B cell (primary cell): ENCODE measurements at regions not wholly inside any gene's neighbourhood (a gene's known extent, or its start where the extent isn't known, plus 50 kb on each side); places are given as distances from the start of the nearest gene placed in this dataset.

Experiments used
- ATAC-seq: fragments of 200-7000 bp; cut with Tn5 transposase; one replicate; pipeline ENCODE4 v1.10.0; 2021; ENCODE audit warnings: low read depth, mild to moderate bottlenecking, moderate number of reproducible peaks, moderate library complexity
- CTCF ChIA-PET: fragments of 350-600 bp; sonication (Branson Sonifier 250); formaldehyde crosslinking; loops from one replicate; lab custom pipeline; 2021; ENCODE audit warnings: antibody characterized with exemption, inconsistent platforms; lab: Charles Lee
- POLR2A ChIA-PET: fragments of 350-600 bp; sonication (Branson Sonifier 250); formaldehyde crosslinking; loops from one replicate; lab custom pipeline; 2021; ENCODE audit warnings: antibody characterized with exemption; lab: Charles Lee
- DNase-seq: peaks from one replicate; pipeline ENCODE4 v3.0.0; 2013
- H2AFZ ChIP-seq: 2 replicates; pipeline ENCODE4 v1.6.1; 2012; ENCODE audit warnings: mild to moderate bottlenecking, low read depth, low read length; ENCODE audit not compliant: insufficient read depth, poor library complexity, severe bottlenecking
- H3K27ac ChIP-seq, 2 donors: 1 replicate in 1 of 2; 2 replicates in 1 of 2; pipeline ENCODE4 v1.5.1; 2012 to 2013; ENCODE audit warnings: low read length in 2 of 2, mild to moderate bottlenecking in 2 of 2, moderate library complexity in 1 of 2
- H3K27me3 ChIP-seq, 4 experiments: fragments of 200-600 bp in 1 of 4; sonication (generic) in 1 of 4; replicated peaks in 1 of 4; 1 replicate in 2 of 4; 2 replicates in 2 of 4; pipeline versions ENCODE4 v1.6.1 to v1.7.0; 2013 to 2016; ENCODE audit warnings: low read length in 3 of 4, mild to moderate bottlenecking in 2 of 4, mixed read lengths in 1 of 4, moderate library complexity in 1 of 4; ENCODE audit not compliant: insufficient read depth in 4 of 4, control insufficient read depth in 3 of 4; ENCODE audit errors: control extremely low read depth in 1 of 4
- H3K36me3 ChIP-seq, 2 experiments: replicated peaks in 1 of 2; 1 replicate in 1 of 2; 2 replicates in 1 of 2; pipeline versions ENCODE4 v1.6.1 to v1.7.1; 2013; ENCODE audit warnings: low read length in 1 of 2; ENCODE audit not compliant: insufficient read depth in 2 of 2, control insufficient read depth in 1 of 2; ENCODE audit errors: control extremely low read depth in 1 of 2, extremely low read depth in 1 of 2
- H3K4me1 ChIP-seq, 2 donors: fragments of 200-600 bp in 1 of 2; sonication (generic) in 1 of 2; 1 replicate in 1 of 2; 2 replicates in 1 of 2; pipeline versions ENCODE4 v1.5.1 to v1.6.1; 2013 to 2017; ENCODE audit warnings: low read length in 2 of 2; ENCODE audit not compliant: control insufficient read depth in 2 of 2, insufficient read depth in 2 of 2
- H3K4me2 ChIP-seq: replicated peaks from 2 replicates; pipeline ENCODE3; 2012; ENCODE audit warnings: mild to moderate bottlenecking, low read depth, low read length; ENCODE audit not compliant: poor library complexity, severe bottlenecking
- H3K4me3 ChIP-seq, 5 experiments: fragments of 200-600 bp in 1 of 5; sonication (generic) in 1 of 5; 1 replicate in 3 of 5; 2 replicates in 2 of 5; pipeline versions ENCODE4 v1.5.1 to v1.7.0; 2011 to 2016; ENCODE audit warnings: low read length in 4 of 5, mild to moderate bottlenecking in 4 of 5, low read depth in 2 of 5, control low read depth in 1 of 5, moderate library complexity in 1 of 5; ENCODE audit not compliant: insufficient read depth in 1 of 5; ENCODE audit errors: control extremely low read depth in 1 of 5, extremely low read depth in 1 of 5
- H3K79me2 ChIP-seq: fragments of 200-600 bp; sonication (generic); one replicate; pipeline ENCODE4 v1.6.0; 2016; ENCODE audit warnings: low read length; ENCODE audit not compliant: control insufficient read depth, insufficient read depth
- H3K9ac ChIP-seq: fragments of 200-600 bp; sonication (generic); 2 replicates; pipeline ENCODE4 v1.6.1; 2017; ENCODE audit warnings: mild to moderate bottlenecking, low read length, moderate library complexity
- H3K9me3 ChIP-seq, 3 donors: one replicate each; pipeline versions ENCODE4 v1.6.1 to v1.7.1; 2013; ENCODE audit warnings: low read length in 2 of 3; ENCODE audit not compliant: control insufficient read depth in 2 of 3, insufficient read depth in 1 of 3; ENCODE audit errors: control extremely low read depth in 1 of 3
- H4K20me1 ChIP-seq: 2 replicates; pipeline ENCODE4 v1.6.0; 2012; ENCODE audit warnings: mild to moderate bottlenecking, low read length; ENCODE audit not compliant: insufficient read depth, control insufficient read depth, poor library complexity, severe bottlenecking
- H3K27ac Mint-ChIP-seq: one replicate; pipeline ENCODE4 v1.8.0; 2021; ENCODE audit warnings: mixed read lengths
- H3K27me3 Mint-ChIP-seq: one replicate; pipeline ENCODE4 v1.8.0; 2021; ENCODE audit warnings: mixed read lengths
- H3K4me1 Mint-ChIP-seq: one replicate; pipeline ENCODE4 v1.8.0; 2021; ENCODE audit warnings: mixed read lengths
- H3K4me3 Mint-ChIP-seq: one replicate; pipeline ENCODE4 v1.8.0; 2021; ENCODE audit warnings: mixed read lengths
- H3K9me3 Mint-ChIP-seq: one replicate; pipeline ENCODE4 v1.8.0; 2022; ENCODE audit warnings: mixed read lengths; ENCODE audit not compliant: insufficient read depth
- EZH2 ChIP-seq: IDR thresholded peaks from 2 replicates; pipeline ENCODE4 v1.6.1; 2012; ENCODE audit warnings: borderline replicate concordance, low read depth, mild to moderate bottlenecking, moderate library complexity, low read length; ENCODE audit not compliant: insufficient read depth, poor library complexity, severe bottlenecking
- WGBS: methylation state at CpG from one replicate; pipeline ENCODE4 v1.1.5; 2013; ENCODE audit warnings: missing lambda C conversion rate; ENCODE audit not compliant: insufficient coverage; 5-methylcytosine and 5-hydroxymethylcytosine counted together
- intact Hi-C: fragments of 100-400 bp; cut with micrococcal nuclease; formaldehyde crosslinking; loops from one replicate; pipeline ENCODE4 v1.10.0; 2022
- TF ChIP-seq, protein P1 (sequence below): fragments of 200-600 bp; IDR thresholded peaks from one replicate; pipeline ENCODE4 v1.8.0; 2022; ENCODE audit warnings: antibody characterized with exemption, mild to moderate bottlenecking

DNA sequence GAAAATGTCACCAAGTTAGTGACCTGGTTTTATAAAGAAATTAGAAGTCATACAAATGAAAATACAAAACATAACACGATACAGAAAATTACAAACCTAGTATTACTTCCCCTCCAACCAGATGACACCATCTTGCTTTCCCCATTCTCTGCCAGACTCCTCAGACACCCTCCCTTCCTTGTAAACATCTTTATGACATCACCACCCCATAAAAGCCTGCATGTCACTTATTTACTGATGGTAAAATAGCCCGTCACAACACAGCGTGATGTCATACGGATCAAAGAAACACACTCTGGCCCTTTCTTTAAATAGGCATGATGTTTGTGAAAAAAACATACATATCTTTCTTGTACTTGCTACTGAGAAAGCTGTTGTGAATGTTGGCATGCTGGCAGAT, 254.8 kb upstream of the SOX11 start:
- Histone ChIP-seq H3K36me3 (no peaks in the 10 kb centered on the region), H3K9ac (no peak overlapping the region), H3K27me3 (no peaks in the 10 kb centered on the region), H3K4me3 (no peak overlapping the region), H4K20me1 (no peaks in the 10 kb centered on the region), H3K27ac (no peak overlapping the region), H3K9me3 (peaks cover 0 to 5% (median 0%) of the 10 kb centered on the region in 3 donors), H3K4me1 (no peaks in the 10 kb centered on the region), H3K79me2 (no peaks in the 10 kb centered on the region), H2AFZ (no peak overlapping the region), H3K4me2 (no peak overlapping the region)
- Mint-ChIP-seq H3K9me3 (peaks cover 2% of the 10 kb centered on the region), H3K27me3 (no peaks in the 10 kb centered on the region), H3K4me1 (no peaks in the 10 kb centered on the region), H3K4me3 (no peak overlapping the region), H3K27ac (no peak overlapping the region)
- ATAC-seq: no peak
- ChIA-PET POLR2A (no interaction called here), CTCF (no interaction called here)
- intact Hi-C loops: no loop called here
- 83% methylated on average over 1 of the region's 4 CpGs for WGBS
- DNase-seq: no peak
- TF ChIP-seq EZH2: no peak
- TF ChIP-seq, protein P1, sequence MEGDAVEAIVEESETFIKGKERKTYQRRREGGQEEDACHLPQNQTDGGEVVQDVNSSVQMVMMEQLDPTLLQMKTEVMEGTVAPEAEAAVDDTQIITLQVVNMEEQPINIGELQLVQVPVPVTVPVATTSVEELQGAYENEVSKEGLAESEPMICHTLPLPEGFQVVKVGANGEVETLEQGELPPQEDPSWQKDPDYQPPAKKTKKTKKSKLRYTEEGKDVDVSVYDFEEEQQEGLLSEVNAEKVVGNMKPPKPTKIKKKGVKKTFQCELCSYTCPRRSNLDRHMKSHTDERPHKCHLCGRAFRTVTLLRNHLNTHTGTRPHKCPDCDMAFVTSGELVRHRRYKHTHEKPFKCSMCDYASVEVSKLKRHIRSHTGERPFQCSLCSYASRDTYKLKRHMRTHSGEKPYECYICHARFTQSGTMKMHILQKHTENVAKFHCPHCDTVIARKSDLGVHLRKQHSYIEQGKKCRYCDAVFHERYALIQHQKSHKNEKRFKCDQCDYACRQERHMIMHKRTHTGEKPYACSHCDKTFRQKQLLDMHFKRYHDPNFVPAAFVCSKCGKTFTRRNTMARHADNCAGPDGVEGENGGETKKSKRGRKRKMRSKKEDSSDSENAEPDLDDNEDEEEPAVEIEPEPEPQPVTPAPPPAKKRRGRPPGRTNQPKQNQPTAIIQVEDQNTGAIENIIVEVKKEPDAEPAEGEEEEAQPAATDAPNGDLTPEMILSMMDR: no peak

DNA sequence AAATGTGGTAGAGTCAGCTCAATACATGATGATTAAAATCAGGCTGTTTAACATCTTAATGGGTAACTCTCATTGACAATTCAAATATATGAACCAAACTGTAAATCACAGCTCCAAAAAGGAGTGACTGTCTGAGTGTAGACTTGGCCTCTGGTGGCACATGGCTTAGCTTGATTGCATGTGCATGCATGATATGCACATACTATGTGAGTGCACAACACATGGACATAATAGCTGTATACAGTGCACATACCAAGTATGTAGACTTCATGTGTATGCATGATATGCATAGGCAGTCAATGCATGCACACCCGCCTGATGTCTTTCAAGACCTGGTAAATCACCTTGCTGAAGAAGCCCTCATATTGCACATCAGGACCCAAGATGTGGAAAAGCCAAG, 252.0 kb upstream of the SOX11 start:
- H3K4me3 Mint-ChIP-seq: no peak overlapping the region
- H3K4me1 ChIP-seq: no peaks in the 10 kb centered on the region
- no peaks in the 10 kb centered on the region for H3K27me3 ChIP-seq
- no peak overlapping the region for H3K27ac Mint-ChIP-seq
- H3K4me3 ChIP-seq: no peak overlapping the region
- no peaks in the 10 kb centered on the region for H3K4me1 Mint-ChIP-seq
- WGBS: no CpG with 5 or more reads among the region's 1 CpG
- no peak for DNase-seq
- no peaks in the 10 kb centered on the region for H4K20me1 ChIP-seq
- intact Hi-C loops: no loop called here
- H3K27ac ChIP-seq: no peak overlapping the region
- H3K36me3 ChIP-seq: no peaks in the 10 kb centered on the region
- no peak overlapping the region for H3K4me2 ChIP-seq
- no peaks in the 10 kb centered on the region for H3K79me2 ChIP-seq
- ATAC-seq: no peak
- TF ChIP-seq, protein P1: no peak
- TF ChIP-seq EZH2: no peak
- ChIA-PET POLR2A (no interaction called here), CTCF (no interaction called here)
- no peaks in the 10 kb centered on the region for H3K27me3 Mint-ChIP-seq
- H2AFZ ChIP-seq: no peak overlapping the region
- H3K9ac ChIP-seq: no peak overlapping the region
- peaks cover 0 to 10% (median 0%) of the 10 kb centered on the region in 3 donors for H3K9me3 ChIP-seq
- H3K9me3 Mint-ChIP-seq: peaks cover 6% of the 10 kb centered on the region
